Right cardiac atrium (tissue), 5 donors: ENCODE measurements at regions not wholly inside any gene's neighbourhood (a gene's known extent, or its start where the extent isn't known, plus 50 kb on each side); places are given as distances from the start of the nearest gene placed in this dataset.

ENCODE experiments used
- ATAC-seq, 2 donors: fragments of 200-7000 bp; cut with Tn5 transposase; one replicate each; pipeline versions ENCODE4 v1.8.0 to v1.9.1; 2020; ENCODE audit warnings: moderate library complexity in 2 of 2, mild to moderate bottlenecking in 1 of 2
- DNase-seq, 3 donors: peaks; one replicate each; pipeline ENCODE4 v3.0.0-alpha.2; 2020
- H3K27ac ChIP-seq: one replicate; pipeline ENCODE4 v1.5.1; 2013; ENCODE audit warnings: mild to moderate bottlenecking, low read length, control low read depth, moderate library complexity
- H3K27me3 ChIP-seq: one replicate; pipeline ENCODE4 v1.6.1; 2013; ENCODE audit not compliant: control insufficient read depth, insufficient read depth
- H3K4me1 ChIP-seq: one replicate; pipeline ENCODE4 v1.6.1; 2013; ENCODE audit warnings: low read length; ENCODE audit not compliant: control insufficient read depth, insufficient read depth
- H3K4me3 ChIP-seq: one replicate; pipeline ENCODE4 v1.5.1; 2013; ENCODE audit warnings: low read length, control low read depth
- H3K9me3 ChIP-seq: one replicate; pipeline ENCODE4 v1.6.1; 2013; ENCODE audit warnings: low read length; ENCODE audit not compliant: control insufficient read depth
- WGBS: extraction: QIAGEN DNeasy Blood & Tissue Kit; methylation state at CpG from one replicate; pipeline ENCODE4 v1.1.7; 2013; 5-methylcytosine and 5-hydroxymethylcytosine counted together
- intact Hi-C, 4 donors: fragments of 100-400 bp; cut with DNase I; formaldehyde crosslinking; loops; one replicate each; pipeline versions ENCODE4 v1.11.0 to v1.14.0; 2022 to 2023
- donor health status: healthy with polysubstance abuse.
- donor health status: DM: no; HTN: yes; CAD: no.
- donor health status: DM: no; HTN: no; CAD: no.
- donor health status: DM: no; HTN: yes; CAD: no; lungs with severe emphysema.
- donor health status: DM: yes; HTN: yes; CAD: no.

DNA sequence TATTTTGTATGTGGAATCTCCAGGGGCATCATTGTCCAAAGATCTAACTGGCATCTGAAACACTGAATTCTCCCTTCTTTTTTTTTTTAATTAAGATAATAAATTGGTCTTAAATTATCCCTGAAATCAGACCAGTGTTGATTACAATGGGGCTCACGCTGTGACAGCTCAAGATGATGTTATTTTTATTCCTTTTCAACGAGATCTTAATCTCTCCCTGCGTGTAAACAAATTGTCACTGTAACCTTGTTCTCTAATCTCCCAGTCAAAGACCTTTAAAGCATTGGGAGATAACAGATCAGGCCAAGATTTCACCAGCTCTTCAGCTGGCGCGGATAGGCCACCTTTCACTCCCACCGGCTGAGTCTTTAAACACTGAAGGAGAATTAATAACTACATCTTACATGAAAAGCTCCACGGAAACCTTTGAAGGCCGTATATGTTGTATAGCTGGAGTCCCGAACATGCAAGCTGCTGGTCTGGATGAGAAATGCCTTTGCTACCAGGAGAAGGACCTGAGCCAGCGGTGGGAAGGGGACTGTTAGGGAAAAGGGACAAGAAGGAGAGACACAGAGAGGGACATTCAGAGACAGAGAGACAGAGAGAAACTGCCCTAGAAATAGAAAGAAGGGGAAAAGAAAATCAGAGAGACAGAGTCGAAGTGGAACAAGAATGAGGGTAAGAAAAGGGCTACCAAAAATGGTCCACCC, 418.8 kb upstream of the NR2F2 start:
- Histone ChIP-seq H3K9me3 (no peaks in the 10 kb centered on the region), H3K27me3 (no peaks in the 10 kb centered on the region), H3K27ac (no peak overlapping the region), H3K4me1 (no peaks in the 10 kb centered on the region), H3K4me3 (no peak overlapping the region)
- intact Hi-C loops: no loop called here
- ATAC-seq (no peak), DNase-seq (no peak)
- WGBS: 73% methylated on average over 11 of the region's 11 CpGs

GRCh38 chr15:95912280-95912625, 418.2 kb upstream of the NR2F2 start:
- intact Hi-C loops: no loop called here
- DNase-seq (no peak), ATAC-seq (no peak)
- Histone ChIP-seq H3K4me1 (no peaks in the 10 kb centered on the region), H3K4me3 (no peak overlapping the region), H3K27me3 (no peaks in the 10 kb centered on the region), H3K27ac (no peak overlapping the region), H3K9me3 (no peaks in the 10 kb centered on the region)
- WGBS: 87% methylated on average over 7 of the region's 7 CpGs

GRCh38 chr15:95912728-95913127, 417.8 kb upstream of the NR2F2 start:
- H3K27ac ChIP-seq: no peak overlapping the region
- H3K4me3 ChIP-seq: no peak overlapping the region
- ATAC-seq (no peak), DNase-seq (no peak)
- H3K9me3 ChIP-seq: no peaks in the 10 kb centered on the region
- intact Hi-C loops: no loop called here
- no peaks in the 10 kb centered on the region for H3K4me1 ChIP-seq
- no peaks in the 10 kb centered on the region for H3K27me3 ChIP-seq
- 88% methylated on average over 2 of the region's 2 CpGs for WGBS

DNA sequence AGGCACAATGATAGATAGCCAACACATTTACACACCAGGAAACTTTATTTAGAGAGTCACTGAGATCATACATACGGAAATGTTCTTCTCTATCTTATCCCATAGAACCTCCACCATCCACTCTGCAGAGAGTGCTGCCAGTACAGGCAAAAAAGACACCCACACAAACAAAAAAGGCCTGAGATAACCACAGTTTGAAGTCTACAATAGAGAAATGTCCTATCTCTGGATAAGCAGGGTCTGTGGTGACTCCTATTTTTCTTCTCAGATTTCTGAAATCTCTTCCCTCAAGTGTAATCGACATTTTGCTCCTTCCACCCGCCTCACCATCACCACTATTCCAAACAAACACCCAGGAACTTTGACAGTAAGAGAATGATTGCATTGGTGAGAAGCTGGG, 413.9 kb upstream of the NR2F2 start:
- ATAC-seq: no peak
- Histone ChIP-seq H3K9me3 (no peaks in the 10 kb centered on the region), H3K27ac (no peak overlapping the region), H3K4me3 (no peak overlapping the region), H3K4me1 (no peaks in the 10 kb centered on the region), H3K27me3 (no peaks in the 10 kb centered on the region)
- 55% methylated on average over 3 of the region's 3 CpGs for WGBS
- intact Hi-C loops: no loop called here
- DNase-seq: no peak

DNA sequence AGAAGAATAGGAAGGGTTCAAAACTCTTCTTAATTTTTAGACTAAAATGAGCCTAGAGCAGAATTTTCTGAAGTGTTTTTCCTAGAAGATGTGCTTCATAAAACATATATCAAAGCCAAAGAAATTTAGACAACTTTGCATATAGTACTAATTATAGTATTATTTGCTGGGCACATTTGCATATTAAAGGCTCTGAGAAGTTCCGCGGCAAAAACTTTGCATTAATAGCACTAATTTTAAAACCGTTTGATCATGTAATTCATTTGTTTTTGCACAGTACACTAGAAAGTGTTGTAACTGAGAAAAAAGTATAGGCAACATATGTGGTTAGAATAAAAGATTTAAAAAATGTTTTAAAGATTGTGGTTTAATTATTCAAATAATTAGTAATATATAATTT, 412.0 kb upstream of the NR2F2 start:
- intact Hi-C loops: no loop called here
- no peak for DNase-seq
- Histone ChIP-seq H3K4me1 (no peaks in the 10 kb centered on the region), H3K27ac (no peak overlapping the region), H3K9me3 (no peaks in the 10 kb centered on the region), H3K27me3 (no peaks in the 10 kb centered on the region), H3K4me3 (no peak overlapping the region)
- no peak for ATAC-seq
- 94% methylated on average over 3 of the region's 3 CpGs for WGBS

- 59% methylated on average over 1 of the region's 1 CpG for WGBS
- intact Hi-C loops: no loop called here
- no peak overlapping the region for H3K4me3 ChIP-seq
- no peaks in the 10 kb centered on the region for H3K27me3 ChIP-seq
- ATAC-seq (no peak), DNase-seq (no peak)
- no peaks in the 10 kb centered on the region for H3K4me1 ChIP-seq
- H3K9me3 ChIP-seq: no peaks in the 10 kb centered on the region
- no peak overlapping the region for H3K27ac ChIP-seq
Observed at GRCh38 chr15:95919460-95919859, 411.0 kb upstream of the NR2F2 start.

DNA sequence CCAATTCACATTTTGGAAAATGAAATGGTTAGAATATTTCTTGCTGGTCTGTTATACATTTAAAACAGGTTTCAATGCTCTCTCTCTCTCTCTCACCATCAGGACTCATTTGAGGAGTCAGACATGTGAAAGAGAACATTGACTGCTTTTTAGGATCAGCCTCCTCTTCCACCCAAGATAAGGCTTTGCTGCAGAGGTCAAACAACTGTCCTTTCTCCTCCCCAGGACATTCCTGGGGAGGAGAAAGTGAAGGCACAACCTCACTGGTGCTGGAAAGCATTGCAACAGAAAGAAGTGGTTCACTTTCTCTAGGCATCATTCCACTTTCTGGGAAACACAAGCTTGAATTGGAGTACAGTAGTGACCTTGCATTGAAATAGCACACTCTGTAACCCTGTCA, 409.1 kb upstream of the NR2F2 start:
- no peak overlapping the region for H3K27ac ChIP-seq
- H3K4me3 ChIP-seq: no peak overlapping the region
- no peaks in the 10 kb centered on the region for H3K4me1 ChIP-seq
- DNase-seq: no peak
- intact Hi-C loops: no loop called here
- ATAC-seq: peak in 1 of 2 donors; percentile 59
- H3K9me3 ChIP-seq: no peaks in the 10 kb centered on the region
- no peaks in the 10 kb centered on the region for H3K27me3 ChIP-seq

GRCh38 chr15:95922431-95922830, 408.1 kb upstream of the NR2F2 start:
- DNase-seq: no peak
- intact Hi-C loops: no loop called here
- no peaks in the 10 kb centered on the region for H3K27me3 ChIP-seq
- ATAC-seq: peak in 1 of 2 donors; percentile 11
- H3K4me1 ChIP-seq: no peaks in the 10 kb centered on the region
- H3K27ac ChIP-seq: no peak overlapping the region
- no peaks in the 10 kb centered on the region for H3K9me3 ChIP-seq
- no peak overlapping the region for H3K4me3 ChIP-seq
- WGBS: 92% methylated on average over 7 of the region's 7 CpGs

GRCh38 chr15:95923792-95924191, 406.7 kb upstream of the NR2F2 start:
- DNase-seq: no peak
- Histone ChIP-seq H3K27me3 (no peaks in the 10 kb centered on the region), H3K9me3 (no peaks in the 10 kb centered on the region), H3K4me1 (no peaks in the 10 kb centered on the region), H3K27ac (no peak overlapping the region), H3K4me3 (no peak overlapping the region)
- ATAC-seq: no peak
- intact Hi-C loops: no loop called here
- 82% methylated on average over 4 of the region's 4 CpGs for WGBS

DNA sequence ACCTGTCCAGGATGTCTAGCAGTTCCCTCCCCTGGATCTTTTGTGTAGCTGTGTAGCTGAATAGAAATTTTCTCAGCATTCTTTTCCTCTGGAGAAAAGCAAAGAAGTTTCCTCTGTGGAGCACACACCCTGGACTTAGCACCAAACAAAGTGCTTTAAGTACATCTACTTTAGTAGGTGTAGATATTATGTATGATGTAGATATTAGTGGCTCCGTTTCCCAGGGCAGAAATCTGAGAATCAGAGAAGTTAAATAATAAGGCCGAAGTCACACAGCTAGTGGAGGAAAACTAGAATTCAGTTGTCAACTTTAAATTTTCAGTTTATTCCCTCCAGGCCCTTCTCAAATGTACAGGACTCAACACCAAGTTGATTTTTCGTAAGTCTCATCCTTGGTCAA, 401.7 kb upstream of the NR2F2 start:
- H3K4me1 ChIP-seq: no peaks in the 10 kb centered on the region
- H3K27ac ChIP-seq: no peak overlapping the region
- no peak for ATAC-seq
- intact Hi-C loops: no loop called here
- 90% methylated on average over 3 of the region's 3 CpGs for WGBS
- H3K4me3 ChIP-seq: no peak overlapping the region
- no peaks in the 10 kb centered on the region for H3K27me3 ChIP-seq
- DNase-seq: no peak
- H3K9me3 ChIP-seq: no peaks in the 10 kb centered on the region

- no peak overlapping the region for H3K4me3 ChIP-seq
- WGBS: 54% methylated on average over 7 of the region's 7 CpGs
- H3K9me3 ChIP-seq: no peaks in the 10 kb centered on the region
- intact Hi-C loops: no loop called here
- ATAC-seq (no peak), DNase-seq (no peak)
- H3K27me3 ChIP-seq: no peaks in the 10 kb centered on the region
- no peak overlapping the region for H3K27ac ChIP-seq
- H3K4me1 ChIP-seq: no peaks in the 10 kb centered on the region
Observed at GRCh38 chr15:95929232-95929846, 401.2 kb upstream of the NR2F2 start.
